ENCODE measurements at regions not wholly inside any gene's neighbourhood (a gene's known extent, or its start where the extent isn't known, plus 50 kb on each side); places are given as distances from the start of the nearest gene placed in this dataset.

DNA sequence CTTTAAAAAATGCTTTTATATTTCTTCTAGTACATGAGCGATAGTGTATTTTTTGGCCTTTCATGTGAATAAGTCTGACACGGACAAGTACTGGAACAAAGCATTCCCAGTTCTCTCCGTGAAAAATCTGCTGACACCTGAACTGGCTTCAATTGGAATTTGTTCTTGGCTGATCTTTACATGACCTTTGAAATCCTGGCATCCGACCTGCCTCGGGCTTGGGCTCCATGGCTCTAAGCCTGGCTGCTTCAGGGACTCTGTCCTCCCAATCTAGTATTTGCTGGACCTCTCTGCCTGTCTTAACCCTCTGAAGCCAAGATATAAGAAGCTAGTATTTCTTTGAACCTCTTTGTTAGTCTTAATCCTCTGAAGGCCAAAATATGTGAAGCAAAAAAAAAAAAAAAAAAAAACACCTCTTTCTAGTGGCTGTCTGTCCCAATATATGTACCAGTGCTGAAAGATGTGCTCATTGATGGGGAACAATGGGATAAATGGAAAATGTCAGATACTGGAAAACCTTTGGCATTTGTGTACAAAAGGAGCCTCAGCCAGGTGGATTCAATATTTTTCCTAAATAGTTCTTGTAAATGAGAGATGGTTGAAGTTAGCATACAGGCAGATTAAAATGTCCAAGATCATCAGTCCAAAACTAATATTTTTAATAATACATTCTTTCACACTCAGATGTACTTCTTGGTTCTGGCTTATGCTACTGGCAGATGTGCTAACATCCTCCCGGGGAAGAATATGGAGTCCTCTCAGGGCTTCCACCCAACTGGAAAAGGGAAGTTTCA is 470.6 kb downstream of the TUSC1 start:
- DNase-seq (no peak), ATAC-seq (ENCODE audit: low read depth) (no peak)
- Histone ChIP-seq H3K36me3 (ENCODE audit: control insufficient read depth, insufficient read depth, low read length) (no peaks in the 10 kb centered on the region), H4K20me1 (ENCODE audit: insufficient read depth, low read length) (no peaks in the 10 kb centered on the region), H3K56ac (ENCODE audit: extremely low read depth, insufficient read depth, low read length) (no peak overlapping the region), H4K8ac (ENCODE audit: low read depth in 2 of 2, low read length in 2 of 2) (no peak overlapping the region), H3K9ac (ENCODE audit: low read depth, low read length) (no peak overlapping the region), H3K4me2 (ENCODE audit: low read depth, low read length) (no peak overlapping the region), H2BK5ac (ENCODE audit: low read depth, low read length, poor library complexity, severe bottlenecking) (no peak overlapping the region), H3K14ac (replicated peaks; ENCODE audit: low read depth, low read length) (no peak overlapping the region), H3K4me3 (ENCODE audit: insufficient read depth, low read depth, low read length) (no peak overlapping the region), H3K4me1 (ENCODE audit: control insufficient read depth, insufficient read depth, low read length) (no peaks in the 10 kb centered on the region), H3K18ac (ENCODE audit: low read depth, low read length) (no peak overlapping the region), H3K4ac (ENCODE audit: low read depth, low read length) (no peak overlapping the region), H3K27me3 (ENCODE audit: control insufficient read depth, insufficient read depth, low read length) (no peaks in the 10 kb centered on the region), H3K9me1 (ENCODE audit: insufficient read depth, low read length) (no peaks in the 10 kb centered on the region), H2AK5ac (ENCODE audit: low read depth, low read length) (no peak overlapping the region), H3K9me3 (ENCODE audit: control insufficient read depth, insufficient read depth, low read length) (peaks cover 4% of the 10 kb centered on the region; the same call in 1 of the 2 replicates), H4K91ac (ENCODE audit: insufficient read depth, low read depth, low read length) (no peak overlapping the region), H2AFZ (replicated peaks; ENCODE audit: low read length, poor library complexity) (no peak overlapping the region), H2BK120ac (ENCODE audit: low read depth, low read length) (no peak overlapping the region), H2AK9ac (replicated peaks; ENCODE audit: low read depth, low read length, poor library complexity) (no peak overlapping the region), H2BK15ac (ENCODE audit: low read depth, low read length) (no peak overlapping the region), H3K27ac (ENCODE audit: insufficient read depth, low read length) (no peak overlapping the region), H2BK20ac (ENCODE audit: low read depth, low read length) (no peak overlapping the region), H3K23ac (ENCODE audit: low read depth, low read length) (no peak overlapping the region), H4K5ac (ENCODE audit: low read depth, low read length) (no peak overlapping the region), H3K79me1 (ENCODE audit: low read depth in 1 of 2, low read length in 2 of 2) (no peaks in the 10 kb centered on the region)
- 45% methylated on average over 4 of the region's 6 CpGs; no CpG with 5 or more reads in 1 of the 2 experiments for WGBS, 2 experiments (ENCODE audit: extremely low coverage in 2 of 2, insufficient read length in 1 of 2)
- dilution Hi-C loops (cut with HindIII; ENCODE audit: low sequenced_read_pairs, unreplicated experiment) = no loop called here
- ChIA-PET POLR2A (ENCODE audit: unreplicated experiment) (no interaction called here), CTCF (no interaction called here)
- no TSS peak for BruUV-seq (replicated peaks)
- intact Hi-C loops (cut with micrococcal nuclease) = no loop called here
- in situ Hi-C loops (cut with MboI; ENCODE audit: low sequenced_read_pairs) = no loop called here
- TF ChIP-seq POLR2A (IDR thresholded peaks at IDR 0.05; ENCODE audit: low read depth, low read length) (no peak), FOS (IDR thresholded peaks at IDR 0.05; ENCODE audit: low read depth, low read length) (no peak), NFE2L2 (IDR thresholded peaks at IDR 0.05; ENCODE audit: low read depth, low read length) (no peak), MAFK (IDR thresholded peaks at IDR 0.05; ENCODE audit: low read depth, low read length) (no peak), BHLHE40 (IDR thresholded peaks at IDR 0.05; ENCODE audit: low read depth, low read length) (no peak), MAZ (IDR thresholded peaks at IDR 0.05; ENCODE audit: borderline replicate concordance, low read depth, low read length) (no peak), CHD1 (IDR thresholded peaks at IDR 0.05; ENCODE audit: low read depth, low read length) (no peak), RCOR1 (IDR thresholded peaks at IDR 0.05; ENCODE audit: insufficient replicate concordance, low read length) (no peak)
- TF ChIP-seq, protein P1, sequence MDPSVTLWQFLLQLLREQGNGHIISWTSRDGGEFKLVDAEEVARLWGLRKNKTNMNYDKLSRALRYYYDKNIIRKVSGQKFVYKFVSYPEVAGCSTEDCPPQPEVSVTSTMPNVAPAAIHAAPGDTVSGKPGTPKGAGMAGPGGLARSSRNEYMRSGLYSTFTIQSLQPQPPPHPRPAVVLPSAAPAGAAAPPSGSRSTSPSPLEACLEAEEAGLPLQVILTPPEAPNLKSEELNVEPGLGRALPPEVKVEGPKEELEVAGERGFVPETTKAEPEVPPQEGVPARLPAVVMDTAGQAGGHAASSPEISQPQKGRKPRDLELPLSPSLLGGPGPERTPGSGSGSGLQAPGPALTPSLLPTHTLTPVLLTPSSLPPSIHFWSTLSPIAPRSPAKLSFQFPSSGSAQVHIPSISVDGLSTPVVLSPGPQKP (IDR thresholded peaks at IDR 0.05; ENCODE audit: borderline replicate concordance, low read depth, low read length) = no peak

All from IMR-90 (cell line).